IMR-90 (cell line): ENCODE measurements at regions not wholly inside any gene's neighbourhood (a gene's known extent, or its start where the extent isn't known, plus 50 kb on each side); places are given as distances from the start of the nearest gene placed in this dataset.
"Not testable (repeated sequence)": the region's sequence is repeated elsewhere in the genome, so short reads cannot be mapped to it uniquely, and the experiment has no call there.

Experiments
- ATAC-seq: fragments of 200-7000 bp; cut with Tn5 transposase; 2 replicates; pipeline ENCODE4 v1.9.1; 2020; ENCODE audit warnings: low read depth, mild to moderate bottlenecking, moderate library complexity
- BruUV-seq: library from RNA; stranded (reverse); fragments of 400-500 nt; replicated peaks from 2 replicates; lab custom pipeline; 2021; lab: Mats Ljungman, UMichigan
- CTCF ChIA-PET: fragments of 300-600 bp; formaldehyde crosslinking; extraction: SDS; loops from one replicate; lab custom pipeline; 2021; ENCODE audit warnings: antibody characterized with exemption; lab: Yijun Ruan, JAX
- POLR2A ChIA-PET: fragments of 300-600 bp; sonication (Branson Sonifier 250); formaldehyde crosslinking; loops from one replicate; lab custom pipeline; 2022; ENCODE audit warnings: antibody characterized with exemption; ENCODE audit not compliant: unreplicated experiment; lab: Charles Lee
- DNase-seq: peaks from one replicate; pipeline ENCODE4 v3.0.0; 2013
- H2AFZ ChIP-seq: replicated peaks from 2 replicates; pipeline ENCODE3; 2013; ENCODE audit warnings: low read length, mild to moderate bottlenecking; ENCODE audit not compliant: poor library complexity
- H2AK5ac ChIP-seq: 2 replicates; pipeline ENCODE4 v1.6.1; 2013; ENCODE audit warnings: low read depth, low read length, inconsistent platforms
- H2AK9ac ChIP-seq: replicated peaks from 2 replicates; pipeline ENCODE3; 2013; ENCODE audit warnings: mild to moderate bottlenecking, low read depth, low read length, moderate library complexity; ENCODE audit not compliant: poor library complexity
- H2BK120ac ChIP-seq: 2 replicates; pipeline ENCODE4 v1.6.1; 2013; ENCODE audit warnings: low read depth, low read length, inconsistent platforms
- H2BK15ac ChIP-seq: 3 replicates; pipeline ENCODE4 v1.6.1; 2013; ENCODE audit warnings: low read depth, low read length, inconsistent platforms
- H2BK20ac ChIP-seq: 2 replicates; pipeline ENCODE4 v1.6.1; 2013; ENCODE audit warnings: low read depth, mild to moderate bottlenecking, inconsistent platforms, low read length, moderate library complexity
- H2BK5ac ChIP-seq: 2 replicates; pipeline ENCODE4 v1.6.1; 2013; ENCODE audit warnings: mild to moderate bottlenecking, low read depth, low read length, inconsistent platforms; ENCODE audit not compliant: poor library complexity, severe bottlenecking
- H3K14ac ChIP-seq: replicated peaks from 2 replicates; pipeline ENCODE4 v1.6.1; 2013; ENCODE audit warnings: low read depth, low read length, inconsistent platforms
- H3K18ac ChIP-seq: 2 replicates; pipeline ENCODE4 v1.6.1; 2013; ENCODE audit warnings: low read depth, low read length, control low read depth
- H3K23ac ChIP-seq: 2 replicates; pipeline ENCODE4 v1.6.1; 2013; ENCODE audit warnings: low read depth, low read length, inconsistent platforms
- H3K27ac ChIP-seq: 2 replicates; pipeline ENCODE4 v1.5.1; 2013; ENCODE audit warnings: mild to moderate bottlenecking, control low read depth, low read length; ENCODE audit not compliant: insufficient read depth
- H3K27me3 ChIP-seq: 2 replicates; pipeline ENCODE4 v1.6.1; 2013; ENCODE audit warnings: low read length; ENCODE audit not compliant: control insufficient read depth, insufficient read depth
- H3K36me3 ChIP-seq: 2 replicates; pipeline ENCODE4 v1.6.1; 2013; ENCODE audit warnings: low read length, mixed read lengths; ENCODE audit not compliant: control insufficient read depth, insufficient read depth
- H3K4ac ChIP-seq: 2 replicates; pipeline ENCODE4 v1.6.1; 2013; ENCODE audit warnings: low read depth, low read length, inconsistent platforms
- H3K4me1 ChIP-seq: 2 replicates; pipeline ENCODE4 v1.6.1; 2013; ENCODE audit warnings: low read length, mixed read lengths; ENCODE audit not compliant: control insufficient read depth, insufficient read depth
- H3K4me2 ChIP-seq: 2 replicates; pipeline ENCODE4 v1.6.1; 2013; ENCODE audit warnings: low read depth, mild to moderate bottlenecking, control low read depth, low read length, moderate library complexity
- H3K4me3 ChIP-seq: 2 replicates; pipeline ENCODE4 v1.5.1; 2013; ENCODE audit warnings: low read depth, mild to moderate bottlenecking, control low read depth, low read length, moderate library complexity; ENCODE audit not compliant: insufficient read depth
- H3K56ac ChIP-seq: 2 replicates; pipeline ENCODE4 v1.6.1; 2013; ENCODE audit warnings: low read length, inconsistent platforms; ENCODE audit not compliant: insufficient read depth; ENCODE audit errors: extremely low read depth
- H3K79me1 ChIP-seq, 2 experiments: 2 replicates each; pipeline ENCODE4 v1.6.1; 2013; ENCODE audit warnings: low read length in 2 of 2, inconsistent platforms in 1 of 2, low read depth in 1 of 2
- H3K9ac ChIP-seq: 2 replicates; pipeline ENCODE4 v1.6.1; 2013; ENCODE audit warnings: low read depth, low read length, control low read depth
- H3K9me1 ChIP-seq: 2 replicates; pipeline ENCODE4 v1.6.1; 2013; ENCODE audit warnings: low read length, inconsistent platforms; ENCODE audit not compliant: insufficient read depth
- H3K9me3 ChIP-seq: 2 replicates; pipeline ENCODE4 v1.6.1; 2013; ENCODE audit warnings: low read length; ENCODE audit not compliant: control insufficient read depth, insufficient read depth
- H4K20me1 ChIP-seq: 2 replicates; pipeline ENCODE4 v1.6.1; 2013; ENCODE audit warnings: low read length, inconsistent platforms; ENCODE audit not compliant: insufficient read depth
- H4K5ac ChIP-seq: 2 replicates; pipeline ENCODE4 v1.6.1; 2013; ENCODE audit warnings: mild to moderate bottlenecking, low read depth, low read length, control low read depth
- H4K8ac ChIP-seq, 2 experiments: 2 replicates each; pipeline ENCODE4 v1.6.1; 2013; ENCODE audit warnings: low read depth in 2 of 2, low read length in 2 of 2, control low read depth in 1 of 2, inconsistent platforms in 1 of 2
- H4K91ac ChIP-seq: 2 replicates; pipeline ENCODE4 v1.6.1; 2013; ENCODE audit warnings: low read depth, low read length, inconsistent platforms; ENCODE audit not compliant: insufficient read depth
- MAFK ChIP-seq: IDR thresholded peaks from 2 replicates; pipeline ENCODE4 v1.6.1; 2012; ENCODE audit warnings: low read depth, low read length, improper control_type of control experiment
- dilution Hi-C: fragments of 300-500 bp; cut with HindIII; formaldehyde crosslinking; loops from one replicate; pipeline ENCODE4 v1.14.3; 2018; ENCODE audit warnings: low sequenced_read_pairs; ENCODE audit not compliant: unreplicated experiment
- in situ Hi-C: fragments of 300-500 bp; cut with MboI; formaldehyde crosslinking; loops from 3 replicates; pipeline ENCODE4 v1.14.3; 2019; ENCODE audit warnings: low sequenced_read_pairs, inconsistent platforms, mixed read lengths
- intact Hi-C: fragments of 100-400 bp; cut with micrococcal nuclease; formaldehyde crosslinking; loops from 2 replicates; pipeline ENCODE4 v1.10.0; 2022

- H3K36me3 ChIP-seq, H2BK20ac ChIP-seq, H3K4me2 ChIP-seq, ATAC-seq, H3K27ac ChIP-seq, BruUV-seq, H3K23ac ChIP-seq, H3K56ac ChIP-seq, H4K91ac ChIP-seq, dilution Hi-C loops, H3K9me1 ChIP-seq, DNase-seq, H3K14ac ChIP-seq, H4K5ac ChIP-seq, H2AK5ac ChIP-seq, H2BK15ac ChIP-seq, H3K4ac ChIP-seq, CTCF ChIA-PET, H2BK5ac ChIP-seq, H3K4me3 ChIP-seq, H2AK9ac ChIP-seq, H2BK120ac ChIP-seq, H2AFZ ChIP-seq, H3K79me1 ChIP-seq, POLR2A ChIA-PET, H3K18ac ChIP-seq, H3K9me3 ChIP-seq, H3K9ac ChIP-seq, H4K8ac ChIP-seq, H4K20me1 ChIP-seq, intact Hi-C loops, H3K4me1 ChIP-seq, in situ Hi-C loops, H3K27me3 ChIP-seq: not testable (repeated sequence)
- TF ChIP-seq MAFK, result peak; percentile 35; the same call in 1 of the 2 replicates
Measured at GRCh38 chr4:33853670-33854069, 2390.6 kb downstream of the ARAP2 start.
